Lower lobe of right lung (tissue), 2 donors: ENCODE measurements at regions not wholly inside any gene's neighbourhood (a gene's known extent, or its start where the extent isn't known, plus 50 kb on each side); places are given as distances from the start of the nearest gene placed in this dataset.

Experiments used
- ATAC-seq, 2 donors: fragments of 200-7000 bp; cut with Tn5 transposase; one replicate each; pipeline ENCODE4 v1.9.1; 2020 to 2022; ENCODE audit warnings: mild to moderate bottlenecking in 2 of 2, moderate library complexity in 2 of 2
- DNase-seq: peaks from one replicate; pipeline ENCODE4 v3.0.0-alpha.2; 2020
- H3K27ac ChIP-seq: fragments of 200-600 bp; one replicate; pipeline ENCODE4 v1.8.0; 2022
- H3K27me3 ChIP-seq: fragments of 200-600 bp; one replicate; pipeline ENCODE4 v1.8.0; 2022; ENCODE audit warnings: low read depth
- H3K36me3 ChIP-seq: fragments of 200-600 bp; one replicate; pipeline ENCODE4 v1.8.0; 2022; ENCODE audit warnings: mild to moderate bottlenecking
- H3K4me1 ChIP-seq: fragments of 200-600 bp; one replicate; pipeline ENCODE4 v1.8.0; 2022
- H3K4me3 ChIP-seq: fragments of 200-600 bp; one replicate; pipeline ENCODE4 v1.8.0; 2022; ENCODE audit warnings: mild to moderate bottlenecking
- H3K9me3 ChIP-seq: fragments of 200-600 bp; one replicate; pipeline ENCODE4 v1.8.0; 2022
- intact Hi-C: fragments of 100-400 bp; cut with DNase I; formaldehyde crosslinking; loops from one replicate; pipeline ENCODE4 v1.11.0; 2022
- TF ChIP-seq, protein P1 (sequence below): fragments of 200-600 bp; IDR thresholded peaks from one replicate; pipeline ENCODE4 v1.8.0; 2022; ENCODE audit warnings: antibody characterized with exemption, mild to moderate bottlenecking
- donor health status: DM: no; HTN: yes; CAD: no; lungs with severe emphysema.

- no peak for DNase-seq
- no peaks in the 10 kb centered on the region for H3K9me3 ChIP-seq
- TF ChIP-seq, protein P1, sequence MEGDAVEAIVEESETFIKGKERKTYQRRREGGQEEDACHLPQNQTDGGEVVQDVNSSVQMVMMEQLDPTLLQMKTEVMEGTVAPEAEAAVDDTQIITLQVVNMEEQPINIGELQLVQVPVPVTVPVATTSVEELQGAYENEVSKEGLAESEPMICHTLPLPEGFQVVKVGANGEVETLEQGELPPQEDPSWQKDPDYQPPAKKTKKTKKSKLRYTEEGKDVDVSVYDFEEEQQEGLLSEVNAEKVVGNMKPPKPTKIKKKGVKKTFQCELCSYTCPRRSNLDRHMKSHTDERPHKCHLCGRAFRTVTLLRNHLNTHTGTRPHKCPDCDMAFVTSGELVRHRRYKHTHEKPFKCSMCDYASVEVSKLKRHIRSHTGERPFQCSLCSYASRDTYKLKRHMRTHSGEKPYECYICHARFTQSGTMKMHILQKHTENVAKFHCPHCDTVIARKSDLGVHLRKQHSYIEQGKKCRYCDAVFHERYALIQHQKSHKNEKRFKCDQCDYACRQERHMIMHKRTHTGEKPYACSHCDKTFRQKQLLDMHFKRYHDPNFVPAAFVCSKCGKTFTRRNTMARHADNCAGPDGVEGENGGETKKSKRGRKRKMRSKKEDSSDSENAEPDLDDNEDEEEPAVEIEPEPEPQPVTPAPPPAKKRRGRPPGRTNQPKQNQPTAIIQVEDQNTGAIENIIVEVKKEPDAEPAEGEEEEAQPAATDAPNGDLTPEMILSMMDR = no peak
Observed at GRCh38 chr1:96038636-96039035, 682.9 kb upstream of the PTBP2 start.

DNA sequence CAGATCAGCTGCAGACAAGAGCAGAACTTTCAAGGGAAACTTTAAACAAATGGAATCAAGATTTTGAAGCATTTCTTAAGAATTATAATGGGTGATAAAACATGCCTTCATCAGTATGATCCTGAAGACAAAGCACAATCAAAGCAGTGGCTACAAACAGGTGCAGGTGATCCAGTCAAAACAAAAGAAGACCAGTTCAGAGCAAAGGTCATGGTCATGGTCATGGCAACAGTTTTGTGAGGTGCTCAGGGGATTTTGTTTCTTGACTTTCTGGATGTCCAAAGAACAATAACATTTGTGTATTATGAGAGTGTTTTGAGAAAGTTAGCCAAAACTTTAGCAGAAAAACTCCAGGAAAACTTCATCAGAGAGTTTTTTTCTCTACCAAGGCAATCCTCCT, 681.7 kb upstream of the PTBP2 start:
- ATAC-seq = no peak
- TF ChIP-seq, protein P1 = no peak
- Histone ChIP-seq H3K27ac (no peak overlapping the region), H3K27me3 (no peaks in the 10 kb centered on the region), H3K9me3 (no peaks in the 10 kb centered on the region), H3K4me3 (no peak overlapping the region), H3K4me1 (no peaks in the 10 kb centered on the region), H3K36me3 (no peaks in the 10 kb centered on the region)
- DNase-seq = no peak
- intact Hi-C loops = no loop called here

More at GRCh38 chr1:96038636-96039035, 682.9 kb upstream of the PTBP2 start:
- no peaks in the 10 kb centered on the region for H3K36me3 ChIP-seq
- H3K27me3 ChIP-seq = no peaks in the 10 kb centered on the region
- no peak overlapping the region for H3K4me3 ChIP-seq
- H3K27ac ChIP-seq = no peak overlapping the region
- no peak for ATAC-seq
- no peaks in the 10 kb centered on the region for H3K4me1 ChIP-seq
- intact Hi-C loops = no loop called here

DNA sequence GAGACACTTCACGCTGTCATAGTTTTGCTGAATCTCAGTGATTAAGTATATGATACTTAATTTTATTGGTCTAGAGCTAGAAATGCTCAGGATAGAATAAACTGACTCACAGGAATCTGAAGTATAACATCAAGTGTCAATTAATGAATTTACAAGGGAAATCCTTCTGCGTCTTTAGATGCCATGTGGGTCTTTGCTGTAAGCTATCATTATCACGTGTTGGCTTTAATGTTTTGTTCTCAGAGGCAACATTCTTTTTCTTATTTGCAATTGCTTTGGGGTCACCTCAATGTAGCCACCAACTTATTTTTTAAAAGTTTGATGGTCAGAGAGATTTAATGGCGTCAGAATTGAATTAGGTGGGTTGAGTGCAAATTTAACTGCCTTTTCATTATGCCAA, 680.1 kb upstream of the PTBP2 start:
- Histone ChIP-seq H3K4me3 (no peak overlapping the region), H3K27me3 (no peaks in the 10 kb centered on the region), H3K27ac (no peak overlapping the region), H3K9me3 (no peaks in the 10 kb centered on the region), H3K4me1 (no peaks in the 10 kb centered on the region), H3K36me3 (no peaks in the 10 kb centered on the region)
- ATAC-seq (no peak), DNase-seq (no peak)
- intact Hi-C loops = no loop called here
- TF ChIP-seq, protein P1 = no peak

GRCh38 chr1:96048572-96049212, 672.9 kb upstream of the PTBP2 start:
- H3K27me3 ChIP-seq = no peaks in the 10 kb centered on the region
- ATAC-seq (no peak), DNase-seq (no peak)
- no peaks in the 10 kb centered on the region for H3K4me1 ChIP-seq
- H3K9me3 ChIP-seq = no peaks in the 10 kb centered on the region
- H3K36me3 ChIP-seq = no peaks in the 10 kb centered on the region
- intact Hi-C loops = no loop called here
- no peak overlapping the region for H3K4me3 ChIP-seq
- TF ChIP-seq, protein P1 = no peak
- no peak overlapping the region for H3K27ac ChIP-seq

GRCh38 chr1:96049759-96050409, 671.7 kb upstream of the PTBP2 start:
- intact Hi-C loops = no loop called here

More at GRCh38 chr1:96049759-96050409, 671.7 kb upstream of the PTBP2 start:
- ATAC-seq (no peak), DNase-seq (no peak)
- H3K4me3 ChIP-seq = no peak overlapping the region
- no peaks in the 10 kb centered on the region for H3K27me3 ChIP-seq
- no peaks in the 10 kb centered on the region for H3K4me1 ChIP-seq
- H3K27ac ChIP-seq = no peak overlapping the region
- H3K9me3 ChIP-seq = no peaks in the 10 kb centered on the region
- TF ChIP-seq, protein P1 = no peak
- H3K36me3 ChIP-seq = no peaks in the 10 kb centered on the region
